ENCODE measurements at regions not wholly inside any gene's neighbourhood (a gene's known extent, or its start where the extent isn't known, plus 50 kb on each side); places are given as distances from the start of the nearest gene placed in this dataset.

GRCh38 chr21:35282944-35283343, 233.8 kb upstream of the RUNX1 start:
- TF ChIP-seq POLR2A (IDR thresholded peaks at IDR 0.05; ENCODE audit: low read length) (no peak), NFE2L2 (conservative IDR thresholded peaks at IDR 0.05; ENCODE audit: low read length) (no peak), HDAC2 (IDR thresholded peaks at IDR 0.05) (no peak), MAX (IDR thresholded peaks at IDR 0.05) (no peak), CTCF (IDR thresholded peaks at IDR 0.05) (no peak), ESRRA (IDR thresholded peaks at IDR 0.05; ENCODE audit: borderline replicate concordance, low read length) (no peak), USF2 (IDR thresholded peaks at IDR 0.05) (no peak), FOSB (CRISPR knock-in tag; IDR thresholded peaks at IDR 0.05) (no peak), MYC (IDR thresholded peaks at IDR 0.05; ENCODE audit: borderline replicate concordance, low read length) (no peak), FOSL2 (IDR thresholded peaks at IDR 0.05) (no peak), FOSL2 (CRISPR knock-in tag; IDR thresholded peaks at IDR 0.05) (no peak), EP300 (IDR thresholded peaks at IDR 0.05) (no peak)

Data from A549 (cell line).